Upper lobe of left lung (tissue), 4 donors: ENCODE measurements at regions not wholly inside any gene's neighbourhood (a gene's known extent, or its start where the extent isn't known, plus 50 kb on each side); places are given as distances from the start of the nearest gene placed in this dataset.

ENCODE experiments used
- CTCF ChIP-seq, 6 experiments: fragments of 450-650 bp in 4 of 6; fragments of 200-600 bp in 2 of 6; sonication (generic) in 2 of 6; IDR thresholded peaks; one replicate each; pipeline ENCODE4 v1.5.1; 2016 to 2019; ENCODE audit warnings: antibody characterized with exemption in 6 of 6
- EP300 ChIP-seq, 4 donors: sonication (generic); formaldehyde crosslinking; IDR thresholded peaks; one replicate each; pipeline ENCODE4 v1.5.1; 2017; ENCODE audit warnings: antibody characterized with exemption in 4 of 4, control low read depth in 2 of 4
- POLR2A ChIP-seq, 4 donors: fragments of 450-650 bp; IDR thresholded peaks; one replicate each; pipeline ENCODE4 v1.5.1; 2016 to 2017; ENCODE audit warnings: antibody characterized with exemption in 4 of 4, mild to moderate bottlenecking in 2 of 4
- POLR2AphosphoS5 ChIP-seq, 2 donors: sonication (generic); formaldehyde crosslinking; IDR thresholded peaks; one replicate each; pipeline ENCODE4 v1.5.1; 2017; ENCODE audit warnings: antibody characterized with exemption in 2 of 2

GRCh38 chr22:27220339-27220738, 563.0 kb downstream of the MIAT start:
- TF ChIP-seq CTCF (IDR thresholded peaks at IDR 0.05), result no peak
- TF ChIP-seq POLR2AphosphoS5 (IDR thresholded peaks at IDR 0.05), result no peak
- TF ChIP-seq POLR2A (IDR thresholded peaks at IDR 0.05), result no peak
- TF ChIP-seq EP300 (IDR thresholded peaks at IDR 0.05), result no peak
